GM23338 (cell line): ENCODE measurements at regions not wholly inside any gene's neighbourhood (a gene's known extent, or its start where the extent isn't known, plus 50 kb on each side); places are given as distances from the start of the nearest gene placed in this dataset.

Experiments used
- ATAC-seq: fragments of 200-7000 bp; cut with Tn5 transposase; 3 replicates; pipeline ENCODE4 v1.9.1; 2020
- DNase-seq: peaks from one replicate; pipeline ENCODE4 v3.0.0-alpha.2; 2015; ENCODE audit warnings: low spot score
- H2AFZ ChIP-seq: fragments of 200-600 bp; sonication (generic); 2 replicates; pipeline ENCODE4 v1.8.0; 2016; ENCODE audit warnings: antibody characterized with exemption, mild to moderate bottlenecking, moderate library complexity
- H3F3A ChIP-seq: fragments of 200-600 bp; sonication (generic); replicated peaks from 2 replicates; pipeline ENCODE4 v1.8.0; 2017; ENCODE audit warnings: antibody characterized with exemption, mixed run types, low read depth
- H3K27ac ChIP-seq: fragments of 200-600 bp; sonication (generic); 2 replicates; pipeline ENCODE4 v1.6.1; 2016; ENCODE audit warnings: low read depth
- H3K27me3 ChIP-seq: fragments of 200-600 bp; sonication (generic); 2 replicates; pipeline ENCODE4 v1.8.0; 2016; ENCODE audit warnings: mild to moderate bottlenecking, mixed run types, moderate library complexity; ENCODE audit not compliant: insufficient read depth
- H3K36me3 ChIP-seq: fragments of 200-600 bp; sonication (generic); 2 replicates; pipeline ENCODE4 v1.8.0; 2016; ENCODE audit warnings: mild to moderate bottlenecking; ENCODE audit not compliant: insufficient read depth
- H3K4me1 ChIP-seq: fragments of 200-600 bp; sonication (generic); 2 replicates; pipeline ENCODE4 v1.8.0; 2016; ENCODE audit warnings: mild to moderate bottlenecking, moderate library complexity; ENCODE audit not compliant: insufficient read depth
- H3K4me2 ChIP-seq: fragments of 200-600 bp; sonication (generic); 2 replicates; pipeline ENCODE4 v1.7.1; 2017; ENCODE audit warnings: mixed run types
- H3K4me3 ChIP-seq: fragments of 200-600 bp; sonication (generic); 2 replicates; pipeline ENCODE4 v1.6.1; 2016; ENCODE audit warnings: mixed run types
- H3K79me2 ChIP-seq: fragments of 200-600 bp; sonication (generic); replicated peaks from 2 replicates; pipeline ENCODE4 v1.8.0; 2017; ENCODE audit warnings: mild to moderate bottlenecking; ENCODE audit not compliant: insufficient read depth
- H3K9me2 ChIP-seq: fragments of 200-600 bp; sonication (generic); 2 replicates; pipeline ENCODE4 v1.8.0; 2017; ENCODE audit not compliant: insufficient read depth
- H4K20me1 ChIP-seq: fragments of 200-600 bp; sonication (generic); replicated peaks from 2 replicates; pipeline ENCODE4 v1.8.0; 2017; ENCODE audit warnings: mild to moderate bottlenecking; ENCODE audit not compliant: insufficient read depth
- H3K27ac Mint-ChIP-seq: 2 replicates; pipeline ENCODE4 v1.8.0; 2020; ENCODE audit warnings: inconsistent platforms, mild to moderate bottlenecking, moderate library complexity, mixed read lengths
- H3K27me3 Mint-ChIP-seq: 3 replicates; pipeline ENCODE4 v1.8.0; 2022; ENCODE audit warnings: low read depth, mild to moderate bottlenecking, moderate library complexity, mixed read lengths, inconsistent platforms; ENCODE audit not compliant: insufficient read depth, poor library complexity
- H3K36me3 Mint-ChIP-seq: 3 replicates; pipeline ENCODE4 v1.8.0; 2021; ENCODE audit warnings: low read depth, mild to moderate bottlenecking, inconsistent platforms, moderate library complexity, mixed read lengths
- H3K4me1 Mint-ChIP-seq: 3 replicates; pipeline ENCODE4 v1.8.0; 2020; ENCODE audit warnings: mild to moderate bottlenecking, inconsistent platforms, mixed read lengths
- H3K4me3 Mint-ChIP-seq: 3 replicates; pipeline ENCODE4 v1.8.0; 2021; ENCODE audit warnings: moderate library complexity, mild to moderate bottlenecking, inconsistent platforms, mixed read lengths
- H3K9me3 Mint-ChIP-seq: 3 replicates; pipeline ENCODE4 v1.8.0; 2020; ENCODE audit warnings: moderate library complexity, mild to moderate bottlenecking, inconsistent platforms, mixed read lengths
- CREB1 ChIP-seq: fragments of 250-450 bp; sonication (Bioruptor Pico); IDR thresholded peaks from 2 replicates; pipeline ENCODE4 v1.5.0; 2020; ENCODE audit warnings: low read depth, mild to moderate bottlenecking, moderate library complexity
- CTCF ChIP-seq, 2 experiments: fragments of 200-600 bp in 1 of 2; sonication (generic) in 1 of 2; conservative IDR thresholded peaks; 2 replicates each; pipeline versions ENCODE4 v1.5.1 to v1.6.1; 2016 to 2017; ENCODE audit warnings: antibody characterized with exemption in 2 of 2, low read depth in 2 of 2, mild to moderate bottlenecking in 2 of 2, moderate library complexity in 1 of 2
- ETS1 ChIP-seq: IDR thresholded peaks from 2 replicates; pipeline ENCODE4 v1.6.1; 2016; ENCODE audit warnings: antibody characterized with exemption
- EZH2 ChIP-seq: fragments of 200-600 bp; sonication (generic); IDR thresholded peaks from one replicate; pipeline ENCODE4 v1.8.0; 2017; ENCODE audit warnings: antibody characterized with exemption, mild to moderate bottlenecking, low read depth; ENCODE audit not compliant: unreplicated experiment
- EZH2phosphoT487 ChIP-seq: fragments of 200-600 bp; sonication (generic); IDR thresholded peaks from one replicate; pipeline ENCODE4 v1.8.1; 2018; ENCODE audit warnings: antibody characterized with exemption; ENCODE audit not compliant: unreplicated experiment
- JUNB ChIP-seq: IDR thresholded peaks from one replicate; pipeline ENCODE4 v1.6.1; 2016; ENCODE audit warnings: antibody characterized with exemption; ENCODE audit not compliant: unreplicated experiment
- REST ChIP-seq: IDR thresholded peaks from one replicate; pipeline ENCODE4 v1.6.1; 2018; ENCODE audit warnings: antibody characterized with exemption; ENCODE audit not compliant: unreplicated experiment
- ZNF114 ChIP-seq: fragments of 250-450 bp; sonication (Bioruptor Pico); IDR thresholded peaks from 2 replicates; pipeline ENCODE4 v1.5.0; 2020; ENCODE audit warnings: mild to moderate bottlenecking, moderate library complexity
- ZNF331 ChIP-seq: fragments of 250-450 bp; sonication (Bioruptor Pico); IDR thresholded peaks from 2 replicates; pipeline ENCODE4 v1.5.0; 2020; ENCODE audit warnings: low read depth, mild to moderate bottlenecking, moderate library complexity
- ZNF462 ChIP-seq: fragments of 250-450 bp; sonication (Bioruptor Pico); IDR thresholded peaks from 2 replicates; pipeline ENCODE4 v1.5.0; 2020; ENCODE audit warnings: mild to moderate bottlenecking, moderate library complexity

- H3K4me3 Mint-ChIP-seq: no peak overlapping the region
- Histone ChIP-seq H3K4me3 (no peak overlapping the region), H3F3A (no peaks in the 10 kb centered on the region), H3K4me1 (no peaks in the 10 kb centered on the region), H3K9me2 (no peaks in the 10 kb centered on the region; the same call in none of the 2 replicates), H3K27me3 (no peaks in the 10 kb centered on the region), H3K79me2 (no peaks in the 10 kb centered on the region), H2AFZ (no peak overlapping the region), H3K4me2 (no peak overlapping the region), H4K20me1 (no peaks in the 10 kb centered on the region), H3K27ac (no peak overlapping the region), H3K36me3 (no peaks in the 10 kb centered on the region)
- TF ChIP-seq EZH2phosphoT487: no peak
- no peak for TF ChIP-seq EZH2
- no peak for TF ChIP-seq ZNF462 (CRISPR knock-in tag)
- TF ChIP-seq REST: no peak
- TF ChIP-seq JUNB: no peak
- TF ChIP-seq ETS1: no peak
- no peak for TF ChIP-seq ZNF114 (CRISPR knock-in tag)
- no peak for TF ChIP-seq CREB1 (CRISPR knock-in tag)
- TF ChIP-seq CTCF (conservative IDR thresholded peaks at IDR 0.05; ENCODE audit: low read depth in 2 of 2): no peak
- no peak for TF ChIP-seq ZNF331
- no peaks in the 10 kb centered on the region for H3K4me1 Mint-ChIP-seq
- no peaks in the 10 kb centered on the region for H3K27me3 Mint-ChIP-seq
- H3K36me3 Mint-ChIP-seq: peaks cover 2% of the 10 kb centered on the region; the same call in 1 of the 3 replicates
- H3K9me3 Mint-ChIP-seq: peaks cover 2% of the 10 kb centered on the region; the same call in 2 of the 3 replicates
- DNase-seq (no peak), ATAC-seq (no peak)
- no peak overlapping the region for H3K27ac Mint-ChIP-seq
Observed at GRCh38 chr18:44062345-44062744, 618.3 kb upstream of the SETBP1 start.
